ENCODE measurements at regions not wholly inside any gene's neighbourhood (a gene's known extent, or its start where the extent isn't known, plus 50 kb on each side); places are given as distances from the start of the nearest gene placed in this dataset.

DNA sequence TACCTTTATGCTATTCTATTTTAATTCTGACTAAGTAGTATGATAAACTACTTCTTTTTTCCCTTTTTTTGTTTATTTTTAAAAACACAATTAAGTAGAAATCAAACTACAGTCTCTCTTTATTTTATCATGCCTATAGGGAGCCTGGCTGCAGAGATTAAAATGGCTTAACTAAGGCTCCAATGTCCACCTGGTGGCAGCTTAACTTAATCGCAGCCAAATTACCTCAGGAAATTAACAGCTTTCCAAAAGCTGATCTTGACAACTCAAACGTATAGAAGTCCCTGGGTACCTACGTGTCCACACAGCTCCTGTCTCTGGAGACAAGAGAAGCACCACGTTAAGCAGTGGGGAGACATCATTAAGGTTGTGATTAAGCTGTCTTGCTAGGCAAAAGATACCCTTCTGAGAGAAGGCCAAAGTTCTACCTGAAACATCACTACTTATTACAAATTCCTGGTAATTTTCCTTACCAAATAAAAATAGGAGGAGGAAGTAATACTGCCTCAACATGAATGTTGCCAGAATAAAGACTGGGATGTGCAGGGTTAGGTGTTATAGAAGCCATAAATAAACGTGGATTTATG is 63.2 kb upstream of the SNX19 start:
- TF ChIP-seq, protein P1, sequence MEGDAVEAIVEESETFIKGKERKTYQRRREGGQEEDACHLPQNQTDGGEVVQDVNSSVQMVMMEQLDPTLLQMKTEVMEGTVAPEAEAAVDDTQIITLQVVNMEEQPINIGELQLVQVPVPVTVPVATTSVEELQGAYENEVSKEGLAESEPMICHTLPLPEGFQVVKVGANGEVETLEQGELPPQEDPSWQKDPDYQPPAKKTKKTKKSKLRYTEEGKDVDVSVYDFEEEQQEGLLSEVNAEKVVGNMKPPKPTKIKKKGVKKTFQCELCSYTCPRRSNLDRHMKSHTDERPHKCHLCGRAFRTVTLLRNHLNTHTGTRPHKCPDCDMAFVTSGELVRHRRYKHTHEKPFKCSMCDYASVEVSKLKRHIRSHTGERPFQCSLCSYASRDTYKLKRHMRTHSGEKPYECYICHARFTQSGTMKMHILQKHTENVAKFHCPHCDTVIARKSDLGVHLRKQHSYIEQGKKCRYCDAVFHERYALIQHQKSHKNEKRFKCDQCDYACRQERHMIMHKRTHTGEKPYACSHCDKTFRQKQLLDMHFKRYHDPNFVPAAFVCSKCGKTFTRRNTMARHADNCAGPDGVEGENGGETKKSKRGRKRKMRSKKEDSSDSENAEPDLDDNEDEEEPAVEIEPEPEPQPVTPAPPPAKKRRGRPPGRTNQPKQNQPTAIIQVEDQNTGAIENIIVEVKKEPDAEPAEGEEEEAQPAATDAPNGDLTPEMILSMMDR (IDR thresholded peaks at IDR 0.05; ENCODE audit: insufficient read depth, low read length, poor library complexity, severe bottlenecking): no peak
- no peak for TF ChIP-seq EZH2phosphoT487 (conservative IDR thresholded peaks at IDR 0.05; ENCODE audit: low read length)

Data from SU-DHL-6 (cell line).